Neuronal stem cell (in vitro differentiated cells): ENCODE measurements at regions not wholly inside any gene's neighbourhood (a gene's known extent, or its start where the extent isn't known, plus 50 kb on each side); places are given as distances from the start of the nearest gene placed in this dataset.
"Not testable (repeated sequence)": the region's sequence is repeated elsewhere in the genome, so short reads cannot be mapped to it uniquely, and the experiment has no call there.

Experiments
- DNase-seq: peaks from one replicate; pipeline ENCODE4 v3.0.0-alpha.2; 2013; ENCODE audit warnings: low spot score
- H2AFZ ChIP-seq: one replicate; pipeline ENCODE4 v1.6.1; 2013; ENCODE audit warnings: mild to moderate bottlenecking, low read length, inconsistent platforms
- H2AK5ac ChIP-seq: 2 replicates; pipeline ENCODE4 v1.6.1; 2013; ENCODE audit warnings: low read depth, mild to moderate bottlenecking, inconsistent platforms, low read length, moderate library complexity, mixed read lengths
- H2BK120ac ChIP-seq: 2 replicates; pipeline ENCODE4 v1.6.1; 2013; ENCODE audit warnings: low read depth, mild to moderate bottlenecking, inconsistent platforms, low read length, moderate library complexity, mixed read lengths
- H2BK12ac ChIP-seq: one replicate; pipeline ENCODE4 v1.6.1; 2013; ENCODE audit warnings: low read length, inconsistent platforms
- H2BK15ac ChIP-seq: 2 replicates; pipeline ENCODE4 v1.6.1; 2013; ENCODE audit warnings: mild to moderate bottlenecking, low read length, inconsistent platforms, mixed read lengths
- H2BK5ac ChIP-seq: one replicate; pipeline ENCODE4 v1.6.1; 2013; ENCODE audit warnings: inconsistent platforms, mild to moderate bottlenecking, low read length, moderate library complexity
- H3K14ac ChIP-seq: one replicate; pipeline ENCODE4 v1.6.1; 2013; ENCODE audit warnings: low read length, inconsistent platforms
- H3K18ac ChIP-seq: 2 replicates; pipeline ENCODE4 v1.6.1; 2013; ENCODE audit warnings: low read length, inconsistent platforms
- H3K23ac ChIP-seq: 2 replicates; pipeline ENCODE4 v1.6.1; 2013; ENCODE audit warnings: low read depth, mild to moderate bottlenecking, mixed read lengths, low read length, inconsistent platforms; ENCODE audit not compliant: poor library complexity
- H3K27ac ChIP-seq: replicated peaks from 3 replicates; pipeline ENCODE4 v1.5.1; 2013; ENCODE audit warnings: low read length, inconsistent platforms
- H3K27me3 ChIP-seq, 3 experiments: 2 replicates each; pipeline ENCODE4 v1.6.1; 2013; ENCODE audit warnings: low read length in 3 of 3, mild to moderate bottlenecking in 2 of 3, inconsistent platforms in 1 of 3, low read depth in 1 of 3, mixed read lengths in 1 of 3, moderate library complexity in 1 of 3; ENCODE audit not compliant: control insufficient read depth in 3 of 3, insufficient read depth in 3 of 3
- H3K36me3 ChIP-seq, 2 donors: replicated peaks in 1 of 2; 2 replicates each; pipeline ENCODE4 v1.6.1; 2013; ENCODE audit warnings: low read length in 2 of 2; ENCODE audit not compliant: control insufficient read depth in 2 of 2, insufficient read depth in 2 of 2
- H3K4ac ChIP-seq: 2 replicates; pipeline ENCODE4 v1.6.1; 2013; ENCODE audit warnings: inconsistent platforms, mild to moderate bottlenecking, low read length, moderate library complexity
- H3K4me1 ChIP-seq, 2 donors: 1 replicate in 1 of 2; 2 replicates in 1 of 2; pipeline ENCODE4 v1.6.1; 2013; ENCODE audit warnings: low read length in 2 of 2, low read depth in 1 of 2; ENCODE audit not compliant: control insufficient read depth in 2 of 2, insufficient read depth in 1 of 2
- H3K4me2 ChIP-seq: one replicate; pipeline ENCODE4 v1.6.1; 2013; ENCODE audit warnings: mild to moderate bottlenecking, low read length, inconsistent platforms; ENCODE audit not compliant: insufficient read depth, poor library complexity, severe bottlenecking
- H3K4me3 ChIP-seq, 2 donors: 2 replicates each; pipeline ENCODE4 v1.5.1; 2013; ENCODE audit warnings: low read length in 2 of 2, mild to moderate bottlenecking in 2 of 2, inconsistent platforms in 1 of 2, moderate library complexity in 1 of 2
- H3K79me1 ChIP-seq: one replicate; pipeline ENCODE4 v1.6.1; 2013; ENCODE audit warnings: low read depth, mild to moderate bottlenecking, inconsistent platforms, low read length, moderate library complexity
- H3K9ac ChIP-seq: one replicate; pipeline ENCODE4 v1.6.1; 2013; ENCODE audit warnings: mild to moderate bottlenecking, low read depth, low read length, inconsistent platforms; ENCODE audit not compliant: poor library complexity
- H3K9me3 ChIP-seq, 2 donors: replicated peaks in 1 of 2; 2 replicates each; pipeline versions ENCODE3 to v1.6.1; 2013; ENCODE audit warnings: low read length in 2 of 2, mild to moderate bottlenecking in 2 of 2, inconsistent platforms in 1 of 2, low read depth in 1 of 2, mixed read lengths in 1 of 2, moderate library complexity in 1 of 2; ENCODE audit not compliant: control insufficient read depth in 2 of 2, insufficient read depth in 1 of 2
- H4K8ac ChIP-seq: one replicate; pipeline ENCODE4 v1.6.1; 2013; ENCODE audit warnings: low read depth, mild to moderate bottlenecking, inconsistent platforms, low read length, moderate library complexity
- H4K91ac ChIP-seq: one replicate; pipeline ENCODE4 v1.6.1; 2013; ENCODE audit warnings: low read length, low read depth, mild to moderate bottlenecking, inconsistent platforms; ENCODE audit not compliant: poor library complexity
- WGBS, 2 donors: extraction: QIAGEN DNeasy Blood & Tissue Kit; methylation state at CpG; one replicate each; pipeline ENCODE4 v1.1.7; 2013; ENCODE audit warnings: missing lambda C conversion rate in 2 of 2, mixed read lengths in 1 of 2; ENCODE audit not compliant: insufficient read length in 2 of 2, insufficient replicate concordance in 1 of 2; ENCODE audit errors: extremely low coverage in 2 of 2; 5-methylcytosine and 5-hydroxymethylcytosine counted together

DNA sequence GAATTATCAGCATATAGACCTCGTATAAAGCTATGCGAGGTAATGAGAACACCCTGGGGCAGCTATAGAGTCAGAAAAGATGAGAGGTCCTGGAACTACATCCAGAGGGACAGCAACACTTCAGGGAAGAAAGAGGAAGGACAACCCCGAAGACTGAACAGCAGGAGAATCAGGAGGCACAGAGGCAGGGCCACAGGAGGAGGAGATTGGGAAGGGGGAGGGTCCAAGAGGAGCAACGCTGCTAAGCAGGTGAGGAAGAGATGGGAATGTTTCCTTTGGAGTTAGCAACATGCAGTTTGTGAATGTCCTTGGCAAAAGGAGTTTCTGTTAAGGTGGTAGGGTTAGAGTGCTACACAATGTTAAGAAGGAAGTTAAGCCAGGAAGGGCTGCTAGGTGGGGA is 79.5 kb upstream of the OLIG3 start:
- Histone ChIP-seq H3K4me2 (no peak overlapping the region), H3K23ac (no peak overlapping the region), H3K18ac (no peak overlapping the region), H2AK5ac (no peak overlapping the region), H3K79me1 (no peaks in the 10 kb centered on the region), H3K4me1 (no peaks in the 10 kb centered on the region), H3K27me3 (no peaks in the 10 kb centered on the region), H4K91ac (no peak overlapping the region), H3K14ac (no peak overlapping the region), H3K27ac (no peak overlapping the region), H2BK5ac (no peak overlapping the region), H3K4me3 (no peak overlapping the region), H2AFZ (no peak overlapping the region), H3K36me3 (no peaks in the 10 kb centered on the region), H3K4ac (no peak overlapping the region), H3K9me3 (no peaks in the 10 kb centered on the region), H2BK12ac (no peak overlapping the region), H2BK120ac (no peak overlapping the region), H4K8ac (no peak overlapping the region), H3K9ac (no peak overlapping the region), H2BK15ac (no peak overlapping the region)
- DNase-seq: no peak
- no CpG with 5 or more reads among the region's 4 CpGs for WGBS, 2 donors

DNA sequence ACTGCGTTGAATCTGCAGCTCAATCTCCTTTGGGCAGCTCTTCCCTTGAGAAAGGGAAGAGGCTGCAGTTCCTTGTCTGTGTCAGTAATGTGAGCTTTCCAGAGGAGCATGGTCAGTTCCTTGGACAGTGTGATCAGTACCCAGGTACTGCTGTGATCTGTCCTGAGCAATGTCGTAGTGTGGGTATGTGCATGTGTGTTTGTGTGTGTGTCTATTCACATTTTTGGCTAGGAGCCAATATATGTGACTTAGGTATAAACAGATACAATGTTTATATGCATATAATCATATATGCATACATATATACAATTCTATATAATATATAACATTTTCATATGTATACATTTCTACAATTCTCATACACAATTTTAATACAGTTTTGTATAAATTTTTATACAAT is 85.4 kb upstream of the OLIG3 start:
- Histone ChIP-seq H3K4me2 (no peak overlapping the region), H3K4me1 (no peaks in the 10 kb centered on the region), H3K4me3 (peak overlapping the region in 1 of 2 donors; percentile 65), H4K91ac (no peak overlapping the region), H3K27me3 (peaks cover 0 to 2% (median 0%) of the 10 kb centered on the region in 3 experiments), H3K27ac (no peak overlapping the region), H2BK5ac (no peak overlapping the region), H3K36me3 (no peaks in the 10 kb centered on the region), H3K14ac (no peak overlapping the region), H3K9ac (no peak overlapping the region), H2BK120ac (no peak overlapping the region), H2BK15ac (no peak overlapping the region), H2AFZ (no peak overlapping the region), H2AK5ac (no peak overlapping the region), H3K18ac (no peak overlapping the region), H4K8ac (no peak overlapping the region), H3K4ac (no peak overlapping the region), H3K9me3 (peaks cover 0 to 2% of the 10 kb centered on the region in 2 donors), H3K23ac (no peak overlapping the region), H2BK12ac (no peak overlapping the region), H3K79me1 (no peaks in the 10 kb centered on the region)
- WGBS, 2 donors: no CpG with 5 or more reads among the region's 2 CpGs
- DNase-seq: no peak

GRCh38 chr6:137581019-137581707 is 87.0 kb upstream of the OLIG3 start:
- no peak for DNase-seq
- Histone ChIP-seq H3K23ac (no peak overlapping the region), H3K4me1 (no peaks in the 10 kb centered on the region), H3K79me1 (no peaks in the 10 kb centered on the region), H3K27me3 (peaks cover 0 to 2% (median 0%) of the 10 kb centered on the region in 3 experiments), H3K9me3 (peaks cover 0 to 2% of the 10 kb centered on the region in 2 donors), H2BK5ac (no peak overlapping the region), H3K36me3 (no peaks in the 10 kb centered on the region), H3K9ac (no peak overlapping the region), H4K91ac (no peak overlapping the region), H2BK120ac (no peak overlapping the region), H2BK12ac (no peak overlapping the region), H2AK5ac (no peak overlapping the region), H4K8ac (no peak overlapping the region), H2AFZ (no peak overlapping the region), H3K14ac (no peak overlapping the region), H3K4ac (no peak overlapping the region), H3K4me2 (no peak overlapping the region), H2BK15ac (no peak overlapping the region), H3K4me3 (no peak overlapping the region), H3K18ac (no peak overlapping the region), H3K27ac (no peak overlapping the region)
- WGBS, 2 donors: no CpG with 5 or more reads among the region's 3 CpGs

- H3K27ac ChIP-seq, H2BK5ac ChIP-seq, H3K4ac ChIP-seq, H3K79me1 ChIP-seq, H2AFZ ChIP-seq, H4K91ac ChIP-seq, H3K23ac ChIP-seq, H2AK5ac ChIP-seq, H3K9me3 ChIP-seq, H2BK12ac ChIP-seq, H3K4me2 ChIP-seq, H3K18ac ChIP-seq, H2BK120ac ChIP-seq, H3K36me3 ChIP-seq, DNase-seq, H2BK15ac ChIP-seq, H3K4me3 ChIP-seq, H3K9ac ChIP-seq, H4K8ac ChIP-seq, H3K4me1 ChIP-seq, H3K14ac ChIP-seq, H3K27me3 ChIP-seq: not testable (repeated sequence)
- WGBS, 2 donors: no CpG with 5 or more reads among the region's 6 CpGs
Observed at GRCh38 chr6:137583519-137583918, 89.3 kb upstream of the OLIG3 start.
